ENCODE measurements at regions not wholly inside any gene's neighbourhood (a gene's known extent, or its start where the extent isn't known, plus 50 kb on each side); places are given as distances from the start of the nearest gene placed in this dataset.

- intact Hi-C loops (cut with DNase I): no loop called here
- H3K36me3 ChIP-seq: no peaks in the 10 kb centered on the region
- no peak overlapping the region for H3K27ac ChIP-seq
- no peaks in the 10 kb centered on the region for H3K9me3 ChIP-seq
- TF ChIP-seq POLR2A (IDR thresholded peaks at IDR 0.05): no peak
- TF ChIP-seq, protein P1, sequence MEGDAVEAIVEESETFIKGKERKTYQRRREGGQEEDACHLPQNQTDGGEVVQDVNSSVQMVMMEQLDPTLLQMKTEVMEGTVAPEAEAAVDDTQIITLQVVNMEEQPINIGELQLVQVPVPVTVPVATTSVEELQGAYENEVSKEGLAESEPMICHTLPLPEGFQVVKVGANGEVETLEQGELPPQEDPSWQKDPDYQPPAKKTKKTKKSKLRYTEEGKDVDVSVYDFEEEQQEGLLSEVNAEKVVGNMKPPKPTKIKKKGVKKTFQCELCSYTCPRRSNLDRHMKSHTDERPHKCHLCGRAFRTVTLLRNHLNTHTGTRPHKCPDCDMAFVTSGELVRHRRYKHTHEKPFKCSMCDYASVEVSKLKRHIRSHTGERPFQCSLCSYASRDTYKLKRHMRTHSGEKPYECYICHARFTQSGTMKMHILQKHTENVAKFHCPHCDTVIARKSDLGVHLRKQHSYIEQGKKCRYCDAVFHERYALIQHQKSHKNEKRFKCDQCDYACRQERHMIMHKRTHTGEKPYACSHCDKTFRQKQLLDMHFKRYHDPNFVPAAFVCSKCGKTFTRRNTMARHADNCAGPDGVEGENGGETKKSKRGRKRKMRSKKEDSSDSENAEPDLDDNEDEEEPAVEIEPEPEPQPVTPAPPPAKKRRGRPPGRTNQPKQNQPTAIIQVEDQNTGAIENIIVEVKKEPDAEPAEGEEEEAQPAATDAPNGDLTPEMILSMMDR (IDR thresholded peaks at IDR 0.05): no peak
- no peak overlapping the region for H3K4me3 ChIP-seq (replicated peaks in 1 of 3)
- no peak for DNase-seq
- 59 to 64% methylated on average over 4 of the region's 4 CpGs for WGBS, 2 donors
- no peaks in the 10 kb centered on the region for H3K4me1 ChIP-seq
- no peaks in the 10 kb centered on the region for H3K27me3 ChIP-seq
These were observed 452.2 kb downstream of the XYLT1 start for GRCh38 chr16:17018585-17018939.

GRCh38 chr16:17019366-17019765, 451.4 kb downstream of the XYLT1 start:
- DNase-seq: no peak
- TF ChIP-seq, protein P1 (IDR thresholded peaks at IDR 0.05): no peak
- TF ChIP-seq POLR2A (IDR thresholded peaks at IDR 0.05): no peak

GRCh38 chr16:17023606-17024005, 447.2 kb downstream of the XYLT1 start:
- H3K27ac ChIP-seq: no peak overlapping the region
- H3K4me3 ChIP-seq (replicated peaks in 1 of 3): no peak overlapping the region
- intact Hi-C loops (cut with DNase I): no loop called here
- DNase-seq: no peak
- H3K27me3 ChIP-seq: no peaks in the 10 kb centered on the region
- 68 to 72% methylated on average over 4 of the region's 4 CpGs for WGBS, 2 donors
- TF ChIP-seq, protein P1 (IDR thresholded peaks at IDR 0.05): no peak
- TF ChIP-seq POLR2A (IDR thresholded peaks at IDR 0.05): no peak
- no peaks in the 10 kb centered on the region for H3K9me3 ChIP-seq
- no peaks in the 10 kb centered on the region for H3K36me3 ChIP-seq
- no peaks in the 10 kb centered on the region for H3K4me1 ChIP-seq

More at GRCh38 chr16:17019366-17019765, 451.4 kb downstream of the XYLT1 start:
- H3K4me1 ChIP-seq: no peaks in the 10 kb centered on the region
- H3K27ac ChIP-seq: no peak overlapping the region
- no peaks in the 10 kb centered on the region for H3K9me3 ChIP-seq
- H3K36me3 ChIP-seq: no peaks in the 10 kb centered on the region
- no peak overlapping the region for H3K4me3 ChIP-seq (replicated peaks in 1 of 3)
- H3K27me3 ChIP-seq: no peaks in the 10 kb centered on the region
- intact Hi-C loops (cut with DNase I): no loop called here

DNA sequence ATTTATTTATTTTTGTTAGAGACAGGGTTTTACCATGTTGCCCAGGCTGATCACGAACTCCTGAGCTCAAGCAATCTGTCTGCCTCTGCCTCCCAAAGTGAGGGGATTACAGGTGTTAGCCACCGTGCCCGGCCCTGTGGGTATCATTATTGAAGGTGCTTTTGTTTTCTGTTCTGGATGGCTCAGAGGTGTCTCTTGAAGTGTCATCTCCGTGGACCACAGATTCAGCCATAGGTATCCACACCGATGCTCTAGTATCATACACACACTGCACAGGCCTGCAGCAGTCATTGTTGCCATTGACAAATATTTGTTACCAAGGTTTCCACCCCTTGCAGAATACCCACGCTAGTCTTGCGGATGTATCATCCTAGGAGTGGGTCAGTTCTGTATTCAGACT, 446.2 kb downstream of the XYLT1 start:
- WGBS, 2 donors: 87 to 89% methylated on average over 7 of the region's 7 CpGs
- Histone ChIP-seq H3K4me3 (replicated peaks in 1 of 3) (no peak overlapping the region), H3K27me3 (no peaks in the 10 kb centered on the region), H3K27ac (no peak overlapping the region), H3K36me3 (no peaks in the 10 kb centered on the region), H3K9me3 (no peaks in the 10 kb centered on the region), H3K4me1 (no peaks in the 10 kb centered on the region)
- intact Hi-C loops (cut with DNase I): no loop called here
- TF ChIP-seq, protein P1 (IDR thresholded peaks at IDR 0.05): no peak
- no peak for TF ChIP-seq POLR2A (IDR thresholded peaks at IDR 0.05)
- DNase-seq: no peak

- WGBS, 2 donors: 58 to 61% methylated on average over 2 of the region's 2 CpGs
- Histone ChIP-seq H3K27ac (no peak overlapping the region), H3K9me3 (no peaks in the 10 kb centered on the region), H3K27me3 (no peaks in the 10 kb centered on the region), H3K36me3 (no peaks in the 10 kb centered on the region), H3K4me1 (no peaks in the 10 kb centered on the region), H3K4me3 (replicated peaks in 1 of 3) (no peak overlapping the region)
- intact Hi-C loops (cut with DNase I): no loop called here
- no peak for DNase-seq
- TF ChIP-seq POLR2A (IDR thresholded peaks at IDR 0.05): no peak
- TF ChIP-seq, protein P1 (IDR thresholded peaks at IDR 0.05): no peak
These were observed 444.0 kb downstream of the XYLT1 start for GRCh38 chr16:17026600-17027242.
